ENCODE measurements at regions not wholly inside any gene's neighbourhood (a gene's known extent, or its start where the extent isn't known, plus 50 kb on each side); places are given as distances from the start of the nearest gene placed in this dataset.

GRCh38 chr19:28583713-28584112 lies 629.2 kb downstream of the UQCRFS1 start:
- TF ChIP-seq YY1 (IDR thresholded peaks at IDR 0.05; ENCODE audit: insufficient read depth, insufficient read length) (no peak), ZNF274 (IDR thresholded peaks at IDR 0.05; ENCODE audit: low read depth, low read length) (no peak)

Data from NT2/D1 (cell line).